NCI-H146 (cell line): ENCODE measurements at regions not wholly inside any gene's neighbourhood (a gene's known extent, or its start where the extent isn't known, plus 50 kb on each side); places are given as distances from the start of the nearest gene placed in this dataset.
A peak's percentile ranks its signal among the peaks of the same experiment; 100 is the strongest.

ENCODE experiments used
- DNase-seq: peaks from one replicate; lab custom pipeline; 2025; lab: John Stamatoyannopoulos, UW

GRCh38 chr18:5640939-5641338, 97.1 kb upstream of the EPB41L3 start:
- no peak for DNase-seq

- DNase-seq = no peak
These were observed 95.3 kb upstream of the EPB41L3 start for GRCh38 chr18:5639131-5639530.

GRCh38 chr18:5632041-5632440, 88.2 kb upstream of the EPB41L3 start:
- no peak for DNase-seq

- DNase-seq = no peak
These were observed 87.2 kb upstream of the EPB41L3 start for GRCh38 chr18:5630900-5631413.

GRCh38 chr18:5630057-5630899, 86.5 kb upstream of the EPB41L3 start:
- peak; percentile 63 for DNase-seq

- no peak for DNase-seq
These were observed 84.9 kb upstream of the EPB41L3 start for GRCh38 chr18:5628512-5629255.

GRCh38 chr18:5627776-5628511, 84.1 kb upstream of the EPB41L3 start:
- no peak for DNase-seq

- DNase-seq = no peak
These were observed 82.5 kb upstream of the EPB41L3 start for GRCh38 chr18:5626130-5626880.

GRCh38 chr18:5625076-5625475, 81.3 kb upstream of the EPB41L3 start:
- no peak for DNase-seq

- DNase-seq = no peak
These were observed 79.1 kb upstream of the EPB41L3 start for GRCh38 chr18:5622905-5623304.

GRCh38 chr18:5620289-5620688, 76.5 kb upstream of the EPB41L3 start:
- no peak for DNase-seq

GRCh38 chr18:5619376-5619775, 75.6 kb upstream of the EPB41L3 start:
- no peak for DNase-seq

- DNase-seq = no peak
These were observed 74.4 kb upstream of the EPB41L3 start for GRCh38 chr18:5618047-5618688.

GRCh38 chr18:5611221-5611620, 67.4 kb upstream of the EPB41L3 start:
- no peak for DNase-seq

- no peak for DNase-seq
These were observed 65.0 kb upstream of the EPB41L3 start for GRCh38 chr18:5608846-5609245.

- DNase-seq = no peak
These were observed 63.2 kb upstream of the EPB41L3 start for GRCh38 chr18:5606951-5607350.

- DNase-seq = no peak
These were observed 61.0 kb upstream of the EPB41L3 start for GRCh38 chr18:5604778-5605177.

- no peak for DNase-seq
These were observed 59.4 kb upstream of the EPB41L3 start for GRCh38 chr18:5603153-5603552.

GRCh38 chr18:5601188-5601624, 57.4 kb upstream of the EPB41L3 start:
- no peak for DNase-seq

GRCh38 chr18:5600378-5601071, 56.7 kb upstream of the EPB41L3 start:
- DNase-seq = no peak

- no peak for DNase-seq
These were observed 52.8 kb upstream of the EPB41L3 start for GRCh38 chr18:5596585-5596984.
